Stimulated activated CD8-positive, alpha-beta memory T cell treated with anti-CD3 and anti-CD28 coated beads, Interleukin-4, amount 100 ng/mL, for 1 hour (primary cell): ENCODE measurements at regions not wholly inside any gene's neighbourhood (a gene's known extent, or its start where the extent isn't known, plus 50 kb on each side); places are given as distances from the start of the nearest gene placed in this dataset.
"Not testable (repeated sequence)": the region's sequence is repeated elsewhere in the genome, so short reads cannot be mapped to it uniquely, and the experiment has no call there.

Source experiments
- DNase-seq, 2 donors: peaks; one replicate each; pipeline ENCODE4 v3.0.0-alpha.2; 2020; ENCODE audit warnings: low read depth in 2 of 2, low spot score in 1 of 2

- DNase-seq: no peak
Observed at GRCh38 chr17:33990943-33991706, 264.0 kb upstream of the CCL2 start.

GRCh38 chr17:33992113-33992512 lies 263.0 kb upstream of the CCL2 start:
- DNase-seq: no peak

DNA sequence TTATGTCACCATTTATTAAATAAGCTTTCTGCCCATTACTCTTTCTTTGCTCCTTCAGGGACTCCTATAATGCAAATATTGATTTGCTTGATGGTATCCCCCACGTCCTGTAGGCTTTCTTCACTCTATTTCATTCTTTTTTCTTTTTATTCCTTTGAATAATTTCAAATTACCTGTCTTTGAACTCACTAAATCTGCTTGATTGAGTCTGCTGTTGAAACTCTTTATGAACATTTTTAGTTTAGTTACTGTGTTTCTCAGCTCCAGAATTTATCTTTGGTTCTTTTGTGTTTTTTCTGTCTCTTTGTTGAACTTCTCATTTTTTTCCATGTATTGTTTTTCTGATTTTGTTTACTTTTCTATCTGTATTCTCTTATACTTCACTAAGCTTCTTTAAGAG lies 254.4 kb upstream of the CCL2 start:
- no peak for DNase-seq

- no peak for DNase-seq
Observed at GRCh38 chr17:34001246-34001645, 253.8 kb upstream of the CCL2 start.

GRCh38 chr17:34006126-34006525 lies 249.0 kb upstream of the CCL2 start:
- no peak for DNase-seq

- DNase-seq: no peak
Observed at GRCh38 chr17:34008125-34008524, 247.0 kb upstream of the CCL2 start.

DNA sequence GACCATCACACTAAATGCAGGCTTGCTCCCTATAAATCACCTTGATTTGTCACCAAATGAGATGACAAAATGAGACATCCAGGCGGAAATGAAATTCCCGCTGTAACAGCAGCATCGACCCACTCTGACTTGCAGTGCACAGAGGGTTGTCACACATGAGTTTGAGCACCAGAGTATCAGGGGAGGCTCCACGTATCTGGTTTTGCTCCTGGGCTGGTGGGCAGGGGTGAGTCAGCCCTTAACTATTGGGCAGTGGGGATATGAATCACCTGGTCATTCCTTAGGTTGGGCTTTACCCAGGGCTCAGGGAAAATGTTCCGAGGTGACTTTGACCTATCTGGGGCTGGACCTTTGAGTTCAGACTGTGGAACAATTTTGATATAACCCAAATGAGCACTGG lies 245.2 kb upstream of the CCL2 start:
- DNase-seq: no peak

DNA sequence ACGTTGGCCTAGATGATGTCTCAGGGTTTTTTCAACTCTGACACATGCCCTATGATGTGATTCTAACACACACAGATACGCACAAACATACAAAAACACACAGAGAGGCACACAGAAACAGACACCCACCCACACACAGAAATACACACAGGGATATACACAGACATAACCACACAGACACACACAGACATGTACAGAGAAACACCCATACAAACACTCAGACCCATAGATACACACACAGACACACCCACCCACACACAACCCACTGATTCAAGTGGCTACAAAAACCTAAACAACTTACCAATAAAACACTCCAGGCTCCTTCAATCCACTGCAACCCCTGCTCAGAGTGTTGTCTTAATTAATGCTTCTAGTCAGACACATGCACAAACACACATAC lies 244.6 kb upstream of the CCL2 start:
- DNase-seq: no peak

- no peak for DNase-seq
Observed at GRCh38 chr17:34011599-34011998, 243.5 kb upstream of the CCL2 start.

- DNase-seq: no peak
Observed at GRCh38 chr17:34012709-34013375, 242.2 kb upstream of the CCL2 start.

DNA sequence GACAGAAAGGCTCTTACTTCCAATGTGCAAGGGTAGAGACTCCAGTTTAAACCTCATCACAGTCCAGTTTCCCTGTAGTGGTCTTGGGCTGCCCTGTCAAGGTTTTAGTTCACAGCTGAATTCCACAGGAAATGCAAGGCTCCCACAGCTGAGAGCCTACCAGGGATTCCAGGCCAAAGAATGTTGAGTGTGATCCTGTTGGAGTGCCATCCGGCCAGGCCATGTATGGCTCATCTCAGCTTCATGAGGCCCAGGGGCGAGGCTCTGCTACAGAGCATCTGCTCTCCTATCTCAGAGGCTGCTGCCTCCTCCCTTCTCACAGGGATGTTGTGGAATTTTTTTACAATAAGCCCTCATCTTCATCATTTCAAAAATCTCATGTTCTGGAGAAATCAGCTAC lies 239.8 kb upstream of the CCL2 start:
- DNase-seq: no peak

- no peak for DNase-seq
Observed at GRCh38 chr17:34024386-34024785, 230.7 kb upstream of the CCL2 start.

DNA sequence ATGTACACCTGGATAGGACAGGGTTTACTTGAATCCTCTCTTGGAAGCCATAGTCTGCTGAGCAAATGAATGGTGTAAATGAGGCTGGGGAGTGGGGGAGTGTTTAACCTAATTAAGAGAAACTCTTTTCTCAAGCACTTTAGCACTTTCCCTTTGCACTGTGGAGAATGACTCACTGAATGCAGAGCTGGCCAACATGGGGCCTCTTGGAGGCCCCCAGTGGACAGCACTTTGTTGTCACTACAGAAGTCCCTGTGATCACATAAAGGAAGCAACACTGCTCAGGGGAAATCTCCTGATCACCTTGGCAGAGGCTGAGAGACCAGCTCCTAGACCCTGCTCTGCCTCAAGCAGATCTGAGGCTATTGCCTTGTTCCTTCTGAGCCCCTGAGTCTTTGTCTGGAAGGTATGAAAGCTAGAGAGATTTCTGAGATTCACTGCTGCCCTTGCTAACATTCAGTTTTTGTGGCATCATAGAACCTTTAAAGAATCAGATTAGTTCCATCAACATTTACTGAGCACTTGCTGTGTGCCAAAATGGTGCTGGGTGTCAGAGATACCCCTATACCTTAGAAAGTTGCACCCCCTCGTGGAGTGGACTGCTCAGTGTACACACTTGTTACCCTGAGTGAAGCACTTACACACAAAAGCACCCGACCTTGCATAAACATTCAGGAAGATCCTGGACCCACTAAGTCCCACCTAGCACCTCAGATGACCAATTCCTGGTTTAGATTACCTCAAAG lies 230.1 kb upstream of the CCL2 start:
- DNase-seq: no peak

GRCh38 chr17:34030601-34031000 lies 224.5 kb upstream of the CCL2 start:
- not testable (repeated sequence) for DNase-seq

GRCh38 chr17:34032305-34032704 lies 222.8 kb upstream of the CCL2 start:
- not testable (repeated sequence) for DNase-seq

DNA sequence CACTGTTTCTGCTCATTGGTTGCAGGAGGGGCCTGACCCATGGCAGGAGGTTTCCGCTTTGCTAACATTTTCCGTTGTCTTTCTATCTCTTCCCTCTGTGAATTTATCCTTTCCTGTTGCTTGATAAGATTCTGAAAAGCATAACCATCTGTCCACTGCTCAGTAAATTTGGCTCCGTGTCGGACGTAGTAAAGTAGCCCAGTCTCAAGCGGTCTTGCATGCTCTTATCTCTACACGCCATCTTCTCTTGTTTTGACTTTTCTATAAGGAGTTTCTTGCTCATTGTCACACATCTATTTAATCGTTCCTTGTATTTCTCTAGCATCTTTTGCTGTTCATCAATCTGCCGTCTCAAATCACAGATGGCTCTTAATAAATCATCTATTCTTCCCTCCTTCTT lies 216.3 kb upstream of the CCL2 start:
- DNase-seq: not testable (repeated sequence)

- not testable (repeated sequence) for DNase-seq
Observed at GRCh38 chr17:34039213-34039612, 215.9 kb upstream of the CCL2 start.

- DNase-seq: peak in 1 of 2 donors; percentile 2
Observed at GRCh38 chr17:34039759-34040555, 215.1 kb upstream of the CCL2 start.

- no peak for DNase-seq
Observed at GRCh38 chr17:34045990-34046389, 209.1 kb upstream of the CCL2 start.

DNA sequence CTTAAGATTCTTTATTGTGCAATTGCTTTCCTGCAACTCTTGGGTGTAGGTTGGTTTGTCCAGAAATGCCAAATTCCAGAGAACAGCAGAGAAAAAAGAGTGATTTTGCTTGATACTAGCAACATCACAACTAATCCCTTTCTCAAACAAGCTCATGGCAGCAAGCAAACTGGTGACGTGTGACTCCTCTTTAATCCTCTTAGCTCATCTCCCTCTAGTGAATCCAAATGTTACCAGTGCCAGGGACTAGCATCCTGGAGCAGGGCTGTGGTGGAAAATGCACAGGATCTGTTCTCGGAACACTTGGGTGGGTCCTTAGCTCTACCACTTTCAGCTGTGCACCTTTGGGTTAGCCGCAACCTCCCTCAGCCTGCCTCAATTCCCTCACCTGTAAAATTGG lies 204.0 kb upstream of the CCL2 start:
- no peak for DNase-seq

GRCh38 chr17:34054495-34054894 lies 200.6 kb upstream of the CCL2 start:
- no peak for DNase-seq
